Fibroblast of upper back skin (primary cell): ENCODE measurements at regions not wholly inside any gene's neighbourhood (a gene's known extent, or its start where the extent isn't known, plus 50 kb on each side); places are given as distances from the start of the nearest gene placed in this dataset.
"Not testable (repeated sequence)": the region's sequence is repeated elsewhere in the genome, so short reads cannot be mapped to it uniquely, and the experiment has no call there.

ENCODE experiments used
- DNase-seq: peaks from one replicate; pipeline ENCODE4 v3.0.0-alpha.2; 2013

GRCh38 chr13:50730496-50731351, 112.8 kb downstream of the DLEU7 start:
- DNase-seq, result peak; percentile 42

- DNase-seq, result peak; percentile 61
These were observed 112.1 kb downstream of the DLEU7 start for GRCh38 chr13:50731400-50731799.

GRCh38 chr13:50732712-50733111, 110.8 kb downstream of the DLEU7 start:
- peak; percentile 43 for DNase-seq

- no peak for DNase-seq
These were observed 110.1 kb downstream of the DLEU7 start for GRCh38 chr13:50733392-50733791.

GRCh38 chr13:50735071-50735470, 108.4 kb downstream of the DLEU7 start:
- peak; percentile 43 for DNase-seq

- DNase-seq, result peak; percentile 76
These were observed 103.3 kb downstream of the DLEU7 start for GRCh38 chr13:50740052-50740741.

GRCh38 chr13:50742353-50742752, 101.1 kb downstream of the DLEU7 start:
- no peak for DNase-seq

- no peak for DNase-seq
These were observed 100.5 kb downstream of the DLEU7 start for GRCh38 chr13:50742968-50743367.

GRCh38 chr13:50744116-50744660, 99.3 kb downstream of the DLEU7 start:
- DNase-seq, result no peak

- no peak for DNase-seq
These were observed 97.9 kb downstream of the DLEU7 start for GRCh38 chr13:50745542-50746115.

- peak; percentile 37 for DNase-seq
These were observed 95.6 kb downstream of the DLEU7 start for GRCh38 chr13:50747737-50748350.

- not testable (repeated sequence) for DNase-seq
These were observed 90.3 kb downstream of the DLEU7 start for GRCh38 chr13:50753221-50753620.

GRCh38 chr13:50755862-50756685, 87.4 kb downstream of the DLEU7 start:
- DNase-seq, result not testable (repeated sequence)

GRCh38 chr13:50757008-50757407, 86.5 kb downstream of the DLEU7 start:
- DNase-seq, result no peak

GRCh38 chr13:50758796-50759195, 84.7 kb downstream of the DLEU7 start:
- DNase-seq, result peak; percentile 57

GRCh38 chr13:50760751-50761150, 82.7 kb downstream of the DLEU7 start:
- peak; percentile 67 for DNase-seq

- DNase-seq, result no peak
These were observed 82.1 kb downstream of the DLEU7 start for GRCh38 chr13:50761406-50761805.

GRCh38 chr13:50762969-50763567, 80.4 kb downstream of the DLEU7 start:
- DNase-seq, result no peak

- no peak for DNase-seq
These were observed 77.5 kb downstream of the DLEU7 start for GRCh38 chr13:50766013-50766412.

- no peak for DNase-seq
These were observed 76.8 kb downstream of the DLEU7 start for GRCh38 chr13:50766695-50767094.

- not testable (repeated sequence) for DNase-seq
These were observed 70.6 kb downstream of the DLEU7 start for GRCh38 chr13:50772881-50773280.
